ENCODE measurements at regions not wholly inside any gene's neighbourhood (a gene's known extent, or its start where the extent isn't known, plus 50 kb on each side); places are given as distances from the start of the nearest gene placed in this dataset.
"Not testable (repeated sequence)": the region's sequence is repeated elsewhere in the genome, so short reads cannot be mapped to it uniquely, and the experiment has no call there.

DNA sequence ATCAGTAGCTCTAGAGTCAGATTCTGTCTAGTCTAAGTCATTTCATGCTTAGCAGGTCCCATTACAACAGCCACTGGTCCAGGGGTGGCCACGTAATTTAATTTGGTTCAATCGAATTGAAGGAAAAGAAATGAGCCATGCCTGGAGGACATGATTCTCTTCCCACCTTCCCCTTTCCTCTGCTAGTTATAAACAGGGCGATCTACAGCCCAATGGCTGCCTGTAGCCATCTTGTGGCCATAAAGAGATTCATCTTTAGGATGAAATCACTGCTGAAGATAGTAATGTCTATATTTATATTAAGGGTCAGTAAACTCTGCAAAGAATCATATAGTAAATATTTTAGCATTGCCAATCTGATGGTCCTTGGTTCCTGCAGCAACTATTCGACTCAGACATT lies 107.4 kb downstream of the SPDYE17 start:
- DNase-seq (ENCODE audit: low read depth) = peak; percentile 1

DNA sequence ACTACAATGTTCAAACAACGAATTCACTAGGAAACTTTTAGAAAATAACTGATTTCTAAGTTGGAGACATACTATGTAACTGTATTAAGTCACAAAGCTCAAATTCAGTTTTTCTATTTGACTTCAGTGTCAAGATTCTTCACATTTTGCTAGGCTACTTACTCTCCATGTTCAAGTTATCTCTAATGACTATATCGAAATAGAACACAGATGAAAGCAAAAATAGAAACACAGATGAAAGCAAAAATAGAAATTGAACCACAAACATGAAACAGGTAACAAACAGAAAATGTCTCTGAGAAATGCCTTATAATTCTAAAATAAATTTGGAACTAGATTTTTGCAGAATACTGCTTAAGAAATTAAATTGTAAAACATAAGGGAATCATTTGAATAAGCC lies 113.5 kb downstream of the SPDYE17 start:
- not testable (repeated sequence) for DNase-seq (ENCODE audit: low read depth)

GRCh38 chr7:76914361-76914760 lies 117.8 kb downstream of the SPDYE17 start:
- DNase-seq (ENCODE audit: low read depth) = not testable (repeated sequence)

- DNase-seq (ENCODE audit: low read depth) = not testable (repeated sequence)
These were observed 119.9 kb downstream of the SPDYE17 start for GRCh38 chr7:76912011-76912814.

DNA sequence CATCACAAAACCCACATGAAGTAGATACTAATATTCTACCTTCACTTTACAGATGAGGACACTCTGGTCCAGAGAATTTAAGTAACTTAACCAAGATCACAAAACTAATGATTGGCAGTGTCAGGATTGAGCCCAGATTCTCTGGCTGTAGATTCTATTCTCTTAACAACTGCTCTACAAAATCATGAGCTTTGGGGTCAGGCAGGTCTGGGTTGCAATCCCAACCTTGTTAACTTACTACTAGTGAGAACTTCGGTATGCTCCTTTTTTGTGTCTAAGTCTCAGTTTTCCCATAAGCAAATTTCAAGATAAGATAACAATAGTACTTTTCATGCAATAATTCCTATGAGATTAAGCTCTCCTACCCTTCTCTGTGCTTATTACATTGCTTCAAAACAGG lies 127.5 kb downstream of the SPDYE17 start:
- DNase-seq (ENCODE audit: low read depth) = not testable (repeated sequence)

DNA sequence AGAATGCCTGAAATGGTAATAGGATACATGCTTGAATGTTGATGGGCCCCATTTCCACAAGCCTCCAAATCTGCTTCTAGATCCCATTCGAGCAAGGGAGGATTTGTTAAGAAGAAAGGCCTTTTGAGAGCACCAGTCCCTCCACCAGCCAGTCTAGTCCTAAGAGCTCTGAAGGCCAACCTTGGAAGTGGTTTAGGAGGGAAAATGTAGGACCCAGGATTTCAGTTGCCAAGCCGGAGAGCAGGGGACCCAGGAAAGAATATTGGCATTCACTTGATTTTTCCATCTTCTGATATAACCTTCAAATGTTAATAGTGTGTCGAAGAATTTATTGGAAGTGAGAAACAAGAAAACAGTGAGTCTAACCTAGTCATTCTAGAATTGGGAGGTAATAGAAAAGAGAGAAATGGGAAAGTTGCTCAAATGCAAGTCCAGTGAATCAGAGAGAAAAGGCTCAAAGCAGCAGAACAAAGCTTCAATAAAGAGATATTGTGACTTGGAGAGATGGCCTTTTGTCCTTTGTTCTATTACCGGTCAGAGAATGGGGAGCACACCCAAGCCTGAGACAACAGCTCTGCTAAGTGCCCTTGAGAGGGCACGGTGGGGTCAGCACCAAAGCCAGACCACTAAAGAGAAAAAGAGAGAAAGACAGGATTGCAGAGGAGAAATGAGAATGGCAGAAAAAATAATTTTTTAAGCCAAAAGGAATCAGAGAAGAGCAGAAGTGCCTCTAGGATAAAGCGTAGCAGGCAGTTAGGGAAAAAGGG lies 130.0 kb downstream of the SPDYE17 start:
- not testable (repeated sequence) for DNase-seq (ENCODE audit: low read depth)

DNA sequence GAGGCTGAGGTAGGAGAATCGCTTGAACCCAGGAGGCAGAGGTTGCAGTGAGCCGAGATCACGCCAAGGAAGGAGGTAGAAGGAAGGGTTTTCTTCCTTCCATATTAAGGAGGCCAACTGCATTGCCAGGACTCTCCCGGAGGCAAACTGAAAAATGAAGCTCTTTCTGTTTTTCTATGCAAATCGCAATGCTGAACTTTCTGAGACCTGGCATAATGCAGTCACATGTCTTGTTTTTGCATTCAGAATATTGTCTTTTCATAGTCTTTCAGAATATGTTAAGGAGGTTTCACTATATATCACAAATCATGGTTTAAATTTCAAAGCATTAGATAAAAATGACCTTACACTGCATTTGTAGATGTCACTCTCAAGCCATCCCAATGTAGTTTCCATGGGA lies 133.4 kb downstream of the SPDYE17 start:
- DNase-seq (ENCODE audit: low read depth) = not testable (repeated sequence)

DNA sequence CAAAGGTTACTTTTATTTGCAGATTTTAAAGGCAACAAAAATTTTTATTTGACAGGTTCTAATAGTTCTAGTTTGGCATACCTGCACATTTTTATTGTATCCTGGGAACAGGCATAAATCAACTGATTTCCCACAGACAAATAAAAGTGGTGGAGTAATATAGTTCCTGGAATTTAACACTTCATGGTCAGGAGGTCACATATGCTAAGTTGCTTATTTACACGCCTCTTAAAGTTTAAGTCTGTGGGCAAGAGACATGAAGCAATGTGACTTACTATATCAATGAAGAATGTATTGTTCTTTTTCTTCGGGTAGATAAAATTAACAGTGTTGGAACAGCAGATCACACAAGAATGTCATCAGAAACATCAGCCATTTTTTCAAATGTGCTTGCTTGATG lies 135.2 kb downstream of the SPDYE17 start:
- peak; percentile 49 for DNase-seq (ENCODE audit: low read depth)

DNA sequence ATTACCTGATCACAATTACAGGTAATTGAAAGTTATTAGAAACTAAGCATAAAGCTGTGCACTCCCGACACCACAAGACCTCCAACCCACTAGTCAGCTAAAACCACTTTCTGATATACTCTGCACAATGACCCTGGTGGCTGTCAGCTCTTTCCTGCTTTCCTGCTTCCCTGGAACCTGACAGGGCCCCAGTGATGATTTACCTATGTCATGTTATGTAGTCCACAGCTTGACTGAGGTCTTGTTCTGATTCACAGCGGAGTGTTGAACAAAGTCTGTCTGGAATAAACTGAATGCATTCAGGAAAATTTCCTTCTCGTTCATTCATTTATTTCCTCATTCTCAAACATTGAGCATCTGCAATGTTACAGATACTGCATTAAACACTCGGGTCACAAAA lies 136.5 kb downstream of the SPDYE17 start:
- DNase-seq (ENCODE audit: low read depth) = not testable (repeated sequence)

GRCh38 chr7:76891771-76892170 lies 140.4 kb downstream of the SPDYE17 start:
- DNase-seq (ENCODE audit: low read depth) = peak; percentile 24

- DNase-seq (ENCODE audit: low read depth) = not testable (repeated sequence)
These were observed 152.3 kb downstream of the SPDYE17 start for GRCh38 chr7:76879733-76880288.

DNA sequence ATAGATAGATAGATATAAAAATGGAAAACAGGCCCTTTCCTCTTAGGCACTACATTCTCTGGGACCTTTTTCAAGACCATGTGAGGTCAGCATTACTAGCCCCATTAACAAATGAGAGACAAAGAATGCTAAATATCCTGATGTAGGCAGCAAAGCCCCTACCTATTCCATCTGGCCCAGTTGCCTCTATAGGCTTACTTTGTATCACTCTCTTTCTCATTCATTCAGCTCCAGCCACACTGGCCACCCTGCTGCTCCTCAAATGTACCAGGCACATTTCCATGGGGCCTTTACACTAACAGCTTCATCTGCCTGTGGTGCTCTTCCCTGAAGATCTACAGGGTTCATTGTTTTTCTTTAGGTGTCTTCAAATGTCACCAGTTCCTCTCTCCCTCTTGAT lies 156.4 kb downstream of the SPDYE17 start:
- DNase-seq (ENCODE audit: low read depth) = not testable (repeated sequence)

DNA sequence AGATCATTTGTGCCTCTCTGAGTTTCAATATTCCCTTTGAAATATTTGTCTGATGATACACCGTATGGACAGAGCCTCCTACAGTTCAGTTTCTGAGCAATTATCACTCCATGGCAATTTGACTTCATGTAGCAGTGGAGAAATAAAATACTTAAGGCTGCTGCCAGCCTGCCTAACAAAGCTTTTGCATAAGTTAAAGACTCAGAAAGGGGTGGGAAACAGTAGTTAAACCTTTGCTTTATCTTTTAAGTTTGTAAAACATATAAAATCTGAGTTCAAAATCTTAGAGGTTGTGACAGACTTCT lies 161.7 kb downstream of the SPDYE17 start:
- DNase-seq (ENCODE audit: low read depth) = not testable (repeated sequence)

- not testable (repeated sequence) for DNase-seq (ENCODE audit: low read depth)
These were observed 164.7 kb downstream of the SPDYE17 start for GRCh38 chr7:76867364-76867889.

GRCh38 chr7:76863150-76863773 lies 168.9 kb downstream of the SPDYE17 start:
- not testable (repeated sequence) for DNase-seq (ENCODE audit: low read depth)

DNA sequence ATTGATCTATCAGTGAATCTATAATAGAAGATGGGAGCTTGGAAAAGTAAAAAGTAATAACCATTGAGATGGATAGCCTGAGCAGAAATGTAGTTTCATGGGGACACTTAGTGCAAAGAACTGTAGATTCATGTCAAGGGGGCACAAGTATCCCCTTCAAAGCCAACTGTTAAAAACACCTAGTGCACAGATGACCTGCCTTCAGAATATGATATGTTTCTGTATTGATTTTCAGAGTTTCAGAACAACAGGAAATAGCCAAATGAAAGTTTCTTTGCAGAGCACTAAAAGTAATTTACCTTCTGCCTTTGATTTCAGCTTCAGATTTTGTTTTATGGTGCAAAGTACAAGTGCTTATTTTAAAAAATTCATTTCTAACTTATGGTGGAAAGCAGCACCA lies 169.9 kb downstream of the SPDYE17 start:
- DNase-seq (ENCODE audit: low read depth) = not testable (repeated sequence)

DNA sequence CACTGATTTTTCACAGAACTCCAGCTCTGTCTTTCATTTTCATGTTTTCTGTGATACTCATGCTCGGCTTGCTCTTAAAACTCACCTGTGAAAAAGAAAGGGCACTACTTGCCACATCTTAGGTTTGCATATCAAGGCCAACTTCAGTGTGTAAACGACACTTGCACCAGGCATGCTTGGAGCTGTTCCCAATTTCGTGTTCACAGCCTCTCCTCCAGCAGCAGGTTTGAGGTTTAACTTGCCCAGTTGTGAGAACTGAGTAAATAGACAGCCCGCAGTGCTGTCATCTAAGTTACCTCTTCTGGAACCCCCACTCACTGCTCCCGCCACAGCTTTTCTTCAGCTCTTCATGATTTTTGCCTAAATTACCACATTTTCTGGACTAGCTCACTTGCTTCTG lies 172.2 kb downstream of the SPDYE17 start:
- not testable (repeated sequence) for DNase-seq (ENCODE audit: low read depth)

GRCh38 chr7:76854631-76855030 lies 177.5 kb downstream of the SPDYE17 start:
- not testable (repeated sequence) for DNase-seq (ENCODE audit: low read depth)

DNA sequence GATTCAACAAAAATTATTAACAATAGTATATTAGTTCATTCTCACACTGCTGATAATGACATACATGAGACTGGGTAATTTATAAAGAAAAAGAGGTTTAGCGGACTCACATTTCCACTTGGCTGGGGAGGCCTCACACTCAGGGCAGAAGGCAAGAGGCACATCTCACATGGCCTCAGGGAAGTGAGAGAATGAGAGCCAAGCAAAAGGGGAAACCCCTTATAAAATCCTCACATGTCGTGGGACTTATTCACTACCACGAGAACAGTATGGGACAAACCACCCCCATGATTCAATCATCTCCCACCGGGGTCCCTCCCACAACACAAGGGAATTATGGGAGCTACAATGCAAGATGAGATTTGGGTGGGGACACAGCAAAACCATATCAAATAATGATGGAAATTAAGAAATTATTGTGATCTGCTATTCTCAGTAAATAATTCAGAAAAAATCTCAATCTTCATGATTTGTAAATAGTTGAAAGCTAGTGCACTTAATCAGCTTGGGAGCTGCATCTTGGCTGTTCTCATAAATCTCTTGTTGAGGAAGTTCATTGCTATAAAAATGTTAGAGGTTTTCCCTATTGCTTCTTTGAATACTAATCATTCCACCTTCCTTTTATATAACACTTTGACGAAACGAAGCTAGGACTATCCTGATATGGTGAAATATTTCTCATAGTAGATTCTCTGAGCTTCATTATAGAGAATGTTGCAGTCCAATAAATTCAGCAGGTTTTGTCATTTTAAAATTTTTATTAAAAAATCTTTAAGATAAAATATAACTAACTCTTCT lies 179.2 kb downstream of the SPDYE17 start:
- not testable (repeated sequence) for DNase-seq (ENCODE audit: low read depth)

- DNase-seq (ENCODE audit: low read depth) = not testable (repeated sequence)
These were observed 179.8 kb downstream of the SPDYE17 start for GRCh38 chr7:76852362-76852761.

DNA sequence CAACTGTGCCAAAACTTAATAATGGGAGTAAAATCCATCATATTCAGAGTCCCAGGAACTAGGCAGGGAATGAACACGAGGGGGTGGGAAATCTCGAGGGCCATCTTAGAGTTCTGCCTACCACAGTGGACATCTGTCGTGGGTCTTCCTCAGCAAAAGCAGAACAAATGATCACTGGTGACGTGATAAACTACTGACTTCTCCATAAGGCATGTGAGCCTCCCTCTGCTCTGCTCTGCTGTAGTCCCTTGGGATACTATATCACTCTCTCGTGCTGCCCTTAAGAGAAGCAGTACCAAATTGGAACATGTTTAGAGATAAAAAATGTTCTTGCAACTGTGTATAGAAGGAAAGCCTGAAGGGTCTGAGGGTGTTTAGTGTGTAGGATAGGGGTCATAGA lies 180.5 kb downstream of the SPDYE17 start:
- not testable (repeated sequence) for DNase-seq (ENCODE audit: low read depth)
